ENCODE measurements at regions not wholly inside any gene's neighbourhood (a gene's known extent, or its start where the extent isn't known, plus 50 kb on each side); places are given as distances from the start of the nearest gene placed in this dataset.

- ChIA-PET POLR2A (no interaction called here), CTCF (ENCODE audit: unreplicated experiment) (no interaction called here)
- no peak for TF ChIP-seq CTCF (conservative IDR thresholded peaks at IDR 0.05; ENCODE audit: low read length)
- no peak for TF ChIP-seq EZH2phosphoT487 (IDR thresholded peaks at IDR 0.05; ENCODE audit: borderline replicate concordance, low read depth, low read length)
- Histone ChIP-seq H3K79me2 (ENCODE audit: insufficient read depth, low read depth, low read length) (no peaks in the 10 kb centered on the region), H2AFZ (ENCODE audit: low read length) (no peak overlapping the region), H3K4me3 (ENCODE audit: low read depth, low read length, poor library complexity, severe bottlenecking) (no peak overlapping the region), H4K20me1 (ENCODE audit: insufficient read depth, low read length) (no peaks in the 10 kb centered on the region), H3K27ac (ENCODE audit: low read depth, low read length, poor library complexity, severe bottlenecking) (no peak overlapping the region), H3K4me1 (ENCODE audit: insufficient read depth, low read length, poor library complexity, severe bottlenecking) (no peaks in the 10 kb centered on the region), H3K9me3 (ENCODE audit: low read length) (no peaks in the 10 kb centered on the region), H3K4me2 (ENCODE audit: low read length) (no peak overlapping the region), H3K36me3 (ENCODE audit: insufficient read depth, low read length) (no peaks in the 10 kb centered on the region), H3K9me2 (ENCODE audit: insufficient read depth, low read length) (no peaks in the 10 kb centered on the region)
- no TSS peak for BruUV-seq (replicated peaks)
- DNase-seq (ENCODE audit: low spot score): no peak
- intact Hi-C loops (cut with micrococcal nuclease; ENCODE audit: unreplicated experiment): no loop called here
Measured at GRCh38 chr16:66044089-66044488, 322.4 kb upstream of the CDH5 start.

- H2AFZ ChIP-seq (ENCODE audit: low read length): no peak overlapping the region
- H3K27ac ChIP-seq (ENCODE audit: low read depth, low read length, poor library complexity, severe bottlenecking): no peak overlapping the region
- no peak for DNase-seq (ENCODE audit: low spot score)
- H3K4me2 ChIP-seq (ENCODE audit: low read length): no peak overlapping the region
- BruUV-seq (replicated peaks): no TSS peak
- TF ChIP-seq CTCF (conservative IDR thresholded peaks at IDR 0.05; ENCODE audit: low read length) (no peak), EZH2phosphoT487 (IDR thresholded peaks at IDR 0.05; ENCODE audit: borderline replicate concordance, low read depth, low read length) (no peak)
- no peaks in the 10 kb centered on the region for H3K9me3 ChIP-seq (ENCODE audit: low read length)
- CTCF ChIA-PET (ENCODE audit: unreplicated experiment): no interaction called here
- H3K9me2 ChIP-seq (ENCODE audit: insufficient read depth, low read length): no peaks in the 10 kb centered on the region
- intact Hi-C loops (cut with micrococcal nuclease; ENCODE audit: unreplicated experiment): no loop called here
- H3K4me3 ChIP-seq (ENCODE audit: low read depth, low read length, poor library complexity, severe bottlenecking): no peak overlapping the region
- POLR2A ChIA-PET: no interaction called here
- H3K36me3 ChIP-seq (ENCODE audit: insufficient read depth, low read length): no peaks in the 10 kb centered on the region
- no peaks in the 10 kb centered on the region for H4K20me1 ChIP-seq (ENCODE audit: insufficient read depth, low read length)
- H3K4me1 ChIP-seq (ENCODE audit: insufficient read depth, low read length, poor library complexity, severe bottlenecking): no peaks in the 10 kb centered on the region
- no peaks in the 10 kb centered on the region for H3K79me2 ChIP-seq (ENCODE audit: insufficient read depth, low read depth, low read length)
Measured at GRCh38 chr16:66043326-66043725, 323.2 kb upstream of the CDH5 start.

- no peaks in the 10 kb centered on the region for H4K20me1 ChIP-seq (ENCODE audit: insufficient read depth, low read length)
- ChIA-PET CTCF (ENCODE audit: unreplicated experiment) (no interaction called here), POLR2A (no interaction called here)
- H3K9me2 ChIP-seq (ENCODE audit: insufficient read depth, low read length): no peaks in the 10 kb centered on the region
- no peaks in the 10 kb centered on the region for H3K9me3 ChIP-seq (ENCODE audit: low read length)
- H3K36me3 ChIP-seq (ENCODE audit: insufficient read depth, low read length): no peaks in the 10 kb centered on the region
- H3K4me2 ChIP-seq (ENCODE audit: low read length): no peak overlapping the region
- no peak overlapping the region for H3K4me3 ChIP-seq (ENCODE audit: low read depth, low read length, poor library complexity, severe bottlenecking)
- no peaks in the 10 kb centered on the region for H3K79me2 ChIP-seq (ENCODE audit: insufficient read depth, low read depth, low read length)
- H3K27ac ChIP-seq (ENCODE audit: low read depth, low read length, poor library complexity, severe bottlenecking): no peak overlapping the region
- no peaks in the 10 kb centered on the region for H3K4me1 ChIP-seq (ENCODE audit: insufficient read depth, low read length, poor library complexity, severe bottlenecking)
- intact Hi-C loops (cut with micrococcal nuclease; ENCODE audit: unreplicated experiment): no loop called here
- TF ChIP-seq CTCF (conservative IDR thresholded peaks at IDR 0.05; ENCODE audit: low read length): no peak
- no peak for TF ChIP-seq EZH2phosphoT487 (IDR thresholded peaks at IDR 0.05; ENCODE audit: borderline replicate concordance, low read depth, low read length)
- H2AFZ ChIP-seq (ENCODE audit: low read length): no peak overlapping the region
- no peak for DNase-seq (ENCODE audit: low spot score)
- BruUV-seq (replicated peaks): no TSS peak
Measured at GRCh38 chr16:66042341-66042740, 324.1 kb upstream of the CDH5 start.
